OCI-LY3 (cell line): ENCODE measurements at regions not wholly inside any gene's neighbourhood (a gene's known extent, or its start where the extent isn't known, plus 50 kb on each side); places are given as distances from the start of the nearest gene placed in this dataset.

Experiments
- H2AFZ ChIP-seq: fragments of 200-600, 300-600 bp; shearing (Covaris generic); 2 replicates; pipeline ENCODE4 v1.6.0; 2014; ENCODE audit warnings: antibody characterized with exemption, low read depth, low read length
- H3K27ac ChIP-seq: fragments of 200-600, 300-600 bp; sonication (generic); 2 replicates; pipeline ENCODE4 v1.5.1; 2014; ENCODE audit warnings: mild to moderate bottlenecking, low read length, moderate library complexity, mixed read lengths
- H3K27me3 ChIP-seq: fragments of 200-600, 300-600 bp; sonication (generic); 2 replicates; pipeline ENCODE4 v1.6.1; 2014; ENCODE audit warnings: low read depth, low read length, mixed read lengths
- H3K36me3 ChIP-seq: fragments of 200-600, 300-600 bp; sonication (generic); replicated peaks from 2 replicates; pipeline ENCODE3; 2014; ENCODE audit warnings: low read depth, low read length, mixed read lengths
- H3K4me1 ChIP-seq: fragments of 300-600, 200-600 bp; sonication (generic); 2 replicates; pipeline ENCODE4 v1.6.1; 2014; ENCODE audit warnings: low read length, mixed read lengths
- H3K4me2 ChIP-seq: fragments of 200-600, 300-600 bp; sonication (generic); 2 replicates; pipeline ENCODE4 v1.6.1; 2014; ENCODE audit warnings: low read length, mixed read lengths
- H3K4me3 ChIP-seq: fragments of 300-600, 200-600 bp; sonication (generic); 2 replicates; pipeline ENCODE4 v1.5.1; 2014; ENCODE audit warnings: antibody characterized with exemption, mild to moderate bottlenecking, low read length, moderate library complexity
- H3K79me2 ChIP-seq: fragments of 300-600, 200-600 bp; shearing (Covaris generic); 2 replicates; pipeline ENCODE4 v1.6.1; 2014; ENCODE audit warnings: mild to moderate bottlenecking, low read length, mixed read lengths
- H3K9ac ChIP-seq: fragments of 300-600, 200-600 bp; shearing (Covaris generic); 2 replicates; pipeline ENCODE4 v1.6.0; 2014; ENCODE audit warnings: mild to moderate bottlenecking, low read length, moderate library complexity
- H3K9me3 ChIP-seq: fragments of 200-600, 300-600 bp; shearing (Covaris generic); 2 replicates; pipeline ENCODE4 v1.6.1; 2014; ENCODE audit warnings: low read length, mixed read lengths; ENCODE audit not compliant: insufficient read depth
- H4K20me1 ChIP-seq: fragments of 200-600, 300-600 bp; sonication (generic); 2 replicates; pipeline ENCODE4 v1.6.1; 2016; ENCODE audit warnings: low read length, mixed read lengths; ENCODE audit not compliant: insufficient read depth
- EZH2phosphoT487 ChIP-seq: fragments of 200-600 bp; shearing (Covaris generic); IDR thresholded peaks from 2 replicates; pipeline ENCODE4 v1.6.1; 2018; ENCODE audit warnings: antibody characterized with exemption, mixed run types, low read depth
- TF ChIP-seq, protein P1 (sequence below): fragments of 200-600, 300-600 bp; sonication (generic); IDR thresholded peaks from 2 replicates; pipeline ENCODE4 v1.5.1; 2014; ENCODE audit warnings: antibody characterized with exemption, low read length, low read depth

DNA sequence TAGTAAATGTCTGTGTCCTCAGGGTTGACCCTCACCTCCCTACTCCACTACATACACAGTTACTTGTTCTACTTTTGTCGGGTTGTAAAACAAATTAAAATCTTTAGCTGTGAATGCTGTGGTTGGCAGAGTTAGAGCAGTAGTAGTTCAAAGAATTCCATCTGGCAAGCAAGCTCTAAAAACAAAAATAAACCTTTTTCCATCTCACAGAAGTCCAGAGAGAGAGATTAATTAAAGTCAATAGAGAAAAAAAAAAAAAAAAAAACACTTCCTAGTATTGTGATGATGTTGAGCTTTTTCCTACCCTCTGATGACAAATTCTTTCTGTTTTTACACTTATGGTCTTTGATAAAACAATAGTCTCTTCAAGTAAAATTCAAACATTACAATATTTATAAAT lies 338.4 kb downstream of the PCDH17 start:
- no peak overlapping the region for H3K4me3 ChIP-seq
- no peak overlapping the region for H3K9ac ChIP-seq
- no peaks in the 10 kb centered on the region for H3K36me3 ChIP-seq
- H3K27me3 ChIP-seq: no peaks in the 10 kb centered on the region
- no peaks in the 10 kb centered on the region for H3K79me2 ChIP-seq
- TF ChIP-seq, protein P1, sequence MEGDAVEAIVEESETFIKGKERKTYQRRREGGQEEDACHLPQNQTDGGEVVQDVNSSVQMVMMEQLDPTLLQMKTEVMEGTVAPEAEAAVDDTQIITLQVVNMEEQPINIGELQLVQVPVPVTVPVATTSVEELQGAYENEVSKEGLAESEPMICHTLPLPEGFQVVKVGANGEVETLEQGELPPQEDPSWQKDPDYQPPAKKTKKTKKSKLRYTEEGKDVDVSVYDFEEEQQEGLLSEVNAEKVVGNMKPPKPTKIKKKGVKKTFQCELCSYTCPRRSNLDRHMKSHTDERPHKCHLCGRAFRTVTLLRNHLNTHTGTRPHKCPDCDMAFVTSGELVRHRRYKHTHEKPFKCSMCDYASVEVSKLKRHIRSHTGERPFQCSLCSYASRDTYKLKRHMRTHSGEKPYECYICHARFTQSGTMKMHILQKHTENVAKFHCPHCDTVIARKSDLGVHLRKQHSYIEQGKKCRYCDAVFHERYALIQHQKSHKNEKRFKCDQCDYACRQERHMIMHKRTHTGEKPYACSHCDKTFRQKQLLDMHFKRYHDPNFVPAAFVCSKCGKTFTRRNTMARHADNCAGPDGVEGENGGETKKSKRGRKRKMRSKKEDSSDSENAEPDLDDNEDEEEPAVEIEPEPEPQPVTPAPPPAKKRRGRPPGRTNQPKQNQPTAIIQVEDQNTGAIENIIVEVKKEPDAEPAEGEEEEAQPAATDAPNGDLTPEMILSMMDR: no peak
- TF ChIP-seq EZH2phosphoT487: no peak
- no peaks in the 10 kb centered on the region for H3K4me1 ChIP-seq
- no peak overlapping the region for H3K27ac ChIP-seq
- no peak overlapping the region for H2AFZ ChIP-seq
- H4K20me1 ChIP-seq: no peaks in the 10 kb centered on the region
- H3K9me3 ChIP-seq: peaks cover 8% of the 10 kb centered on the region; the same call in 1 of the 2 replicates
- no peak overlapping the region for H3K4me2 ChIP-seq

DNA sequence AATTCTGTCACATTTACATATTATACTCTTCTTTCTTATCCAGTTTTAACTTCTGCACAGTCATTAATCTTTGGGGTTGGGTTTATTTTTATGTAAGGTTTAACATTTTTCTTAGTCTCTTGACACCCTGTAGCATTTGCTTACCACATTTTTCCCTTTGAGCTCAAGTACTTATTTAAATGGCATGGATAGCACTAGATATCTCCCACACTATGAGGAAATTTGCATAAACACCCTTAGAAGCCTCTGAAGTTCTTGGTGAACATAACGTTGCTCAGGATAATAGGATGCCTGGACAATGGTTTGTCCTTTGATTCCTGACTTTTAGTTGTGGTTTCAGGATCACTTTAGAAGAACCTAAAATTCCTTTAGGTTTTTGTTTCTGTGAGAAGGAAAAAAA lies 338.9 kb downstream of the PCDH17 start:
- Histone ChIP-seq H2AFZ (no peak overlapping the region), H3K4me3 (no peak overlapping the region), H4K20me1 (no peaks in the 10 kb centered on the region), H3K27me3 (no peaks in the 10 kb centered on the region), H3K36me3 (no peaks in the 10 kb centered on the region), H3K4me1 (no peaks in the 10 kb centered on the region), H3K9me3 (peaks cover 8% of the 10 kb centered on the region; the same call in 1 of the 2 replicates), H3K9ac (no peak overlapping the region), H3K4me2 (no peak overlapping the region), H3K27ac (no peak overlapping the region), H3K79me2 (no peaks in the 10 kb centered on the region)
- no peak for TF ChIP-seq EZH2phosphoT487
- TF ChIP-seq, protein P1: no peak

DNA sequence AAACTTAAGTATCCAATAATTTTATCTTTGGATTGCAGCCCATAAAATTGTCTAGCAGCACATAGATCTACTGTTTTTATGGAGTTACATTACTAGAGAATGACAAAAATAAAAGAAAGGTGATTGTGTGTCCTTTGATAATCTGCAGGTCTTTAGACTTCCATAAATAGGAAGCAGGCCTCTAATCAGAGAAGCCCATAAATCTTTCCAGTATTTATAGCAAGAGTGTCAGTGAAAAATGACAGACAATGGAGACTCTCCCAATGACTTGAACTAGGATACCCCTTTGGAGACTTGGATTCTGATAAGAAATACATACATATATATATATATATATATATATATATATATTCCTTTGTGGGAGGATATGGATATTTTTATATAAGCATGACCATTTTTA lies 351.2 kb downstream of the PCDH17 start:
- H3K36me3 ChIP-seq: no peaks in the 10 kb centered on the region
- H3K4me2 ChIP-seq: no peak overlapping the region
- H4K20me1 ChIP-seq: no peaks in the 10 kb centered on the region
- no peak overlapping the region for H2AFZ ChIP-seq
- H3K4me3 ChIP-seq: no peak overlapping the region
- no peak overlapping the region for H3K27ac ChIP-seq
- H3K79me2 ChIP-seq: no peaks in the 10 kb centered on the region
- no peaks in the 10 kb centered on the region for H3K27me3 ChIP-seq
- H3K9ac ChIP-seq: no peak overlapping the region
- H3K9me3 ChIP-seq: no peaks in the 10 kb centered on the region
- TF ChIP-seq, protein P1: no peak
- no peak for TF ChIP-seq EZH2phosphoT487
- no peaks in the 10 kb centered on the region for H3K4me1 ChIP-seq

DNA sequence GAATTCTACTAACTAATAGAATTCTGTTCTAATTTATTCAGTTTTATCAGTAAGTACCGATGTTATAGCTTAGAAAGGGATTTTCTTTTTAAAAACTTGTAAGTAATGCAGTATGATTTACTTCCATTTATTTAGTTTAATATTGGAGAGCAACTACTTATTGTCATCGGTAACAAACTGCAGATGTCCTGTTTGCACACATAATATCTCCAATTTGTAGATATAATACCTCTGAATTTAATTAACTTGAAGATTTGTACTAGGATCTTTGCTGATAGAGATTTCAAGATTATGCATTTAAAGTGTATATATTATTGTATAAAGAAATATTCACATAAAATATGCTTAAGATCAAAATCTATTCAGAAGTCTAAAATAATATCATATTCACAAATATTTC lies 356.7 kb downstream of the PCDH17 start:
- Histone ChIP-seq H3K4me3 (no peak overlapping the region), H2AFZ (no peak overlapping the region), H3K9ac (no peak overlapping the region), H3K9me3 (no peaks in the 10 kb centered on the region), H3K4me2 (no peak overlapping the region), H3K27ac (no peak overlapping the region), H3K4me1 (no peaks in the 10 kb centered on the region), H4K20me1 (no peaks in the 10 kb centered on the region), H3K79me2 (no peaks in the 10 kb centered on the region), H3K27me3 (no peaks in the 10 kb centered on the region), H3K36me3 (no peaks in the 10 kb centered on the region)
- no peak for TF ChIP-seq EZH2phosphoT487
- TF ChIP-seq, protein P1: no peak
